Left lobe of liver (tissue), 2 donors: ENCODE measurements at regions not wholly inside any gene's neighbourhood (a gene's known extent, or its start where the extent isn't known, plus 50 kb on each side); places are given as distances from the start of the nearest gene placed in this dataset.
A peak's percentile ranks its signal among the peaks of the same experiment; 100 is the strongest.

Source experiments
- ATAC-seq: fragments of 200-7000 bp; cut with Tn5 transposase; one replicate; pipeline ENCODE4 v1.9.1; 2020; ENCODE audit warnings: mild to moderate bottlenecking, moderate library complexity
- DNase-seq: peaks from one replicate; pipeline ENCODE4 v3.0.0-alpha.2; 2020; ENCODE audit warnings: low spot score
- donor health status: DM: no; HTN: no; CAD: no; lungs with moderate emphysema.
- donor health status: DM: no; HTN: yes; CAD: no.

GRCh38 chr3:153714016-153714415 is 407.2 kb upstream of the ARHGEF26 start:
- no peak for DNase-seq
- no peak for ATAC-seq

- DNase-seq = no peak
- no peak for ATAC-seq
Observed at GRCh38 chr3:153714588-153715290, 406.5 kb upstream of the ARHGEF26 start.

GRCh38 chr3:153722157-153722556 is 399.0 kb upstream of the ARHGEF26 start:
- no peak for ATAC-seq

GRCh38 chr3:153731071-153731470 is 390.1 kb upstream of the ARHGEF26 start:
- DNase-seq (no peak), ATAC-seq (no peak)

More at GRCh38 chr3:153722157-153722556, 399.0 kb upstream of the ARHGEF26 start:
- DNase-seq = no peak

- DNase-seq = no peak
- no peak for ATAC-seq
Observed at GRCh38 chr3:153734777-153735551, 386.2 kb upstream of the ARHGEF26 start.

GRCh38 chr3:153740109-153740508 is 381.1 kb upstream of the ARHGEF26 start:
- no peak for ATAC-seq
- no peak for DNase-seq

GRCh38 chr3:153744889-153745288 is 376.3 kb upstream of the ARHGEF26 start:
- DNase-seq (no peak), ATAC-seq (no peak)

GRCh38 chr3:153746211-153746610 is 375.0 kb upstream of the ARHGEF26 start:
- ATAC-seq (no peak), DNase-seq (no peak)

- no peak for ATAC-seq
Observed at GRCh38 chr3:153749070-153749610, 372.1 kb upstream of the ARHGEF26 start.

GRCh38 chr3:153752405-153753027 is 368.7 kb upstream of the ARHGEF26 start:
- ATAC-seq = peak; percentile 99

More at GRCh38 chr3:153749070-153749610, 372.1 kb upstream of the ARHGEF26 start:
- DNase-seq = no peak

GRCh38 chr3:153753035-153753434 is 368.2 kb upstream of the ARHGEF26 start:
- ATAC-seq (no peak), DNase-seq (no peak)

More at GRCh38 chr3:153752405-153753027, 368.7 kb upstream of the ARHGEF26 start:
- DNase-seq = peak; percentile 82

GRCh38 chr3:153756816-153757215 is 364.4 kb upstream of the ARHGEF26 start:
- no peak for DNase-seq
- ATAC-seq = no peak

GRCh38 chr3:153757839-153758238 is 363.4 kb upstream of the ARHGEF26 start:
- DNase-seq = no peak
- ATAC-seq = no peak

- DNase-seq (no peak), ATAC-seq (no peak)
Observed at GRCh38 chr3:153760948-153761347, 360.2 kb upstream of the ARHGEF26 start.

GRCh38 chr3:153762411-153763235 is 358.6 kb upstream of the ARHGEF26 start:
- ATAC-seq = no peak

GRCh38 chr3:153767601-153768560 is 353.3 kb upstream of the ARHGEF26 start:
- no peak for ATAC-seq
- no peak for DNase-seq

More at GRCh38 chr3:153762411-153763235, 358.6 kb upstream of the ARHGEF26 start:
- DNase-seq = no peak

GRCh38 chr3:153768561-153769469 is 352.4 kb upstream of the ARHGEF26 start:
- DNase-seq (no peak), ATAC-seq (peak; percentile 98)

GRCh38 chr3:153783106-153783505 is 338.1 kb upstream of the ARHGEF26 start:
- ATAC-seq (no peak), DNase-seq (no peak)
